H4 (cell line): ENCODE measurements at regions not wholly inside any gene's neighbourhood (a gene's known extent, or its start where the extent isn't known, plus 50 kb on each side); places are given as distances from the start of the nearest gene placed in this dataset.

Experiments used
- DNase-seq: peaks from one replicate; pipeline ENCODE4 v3.0.0-alpha.2; 2015; ENCODE audit warnings: low spot score

DNA sequence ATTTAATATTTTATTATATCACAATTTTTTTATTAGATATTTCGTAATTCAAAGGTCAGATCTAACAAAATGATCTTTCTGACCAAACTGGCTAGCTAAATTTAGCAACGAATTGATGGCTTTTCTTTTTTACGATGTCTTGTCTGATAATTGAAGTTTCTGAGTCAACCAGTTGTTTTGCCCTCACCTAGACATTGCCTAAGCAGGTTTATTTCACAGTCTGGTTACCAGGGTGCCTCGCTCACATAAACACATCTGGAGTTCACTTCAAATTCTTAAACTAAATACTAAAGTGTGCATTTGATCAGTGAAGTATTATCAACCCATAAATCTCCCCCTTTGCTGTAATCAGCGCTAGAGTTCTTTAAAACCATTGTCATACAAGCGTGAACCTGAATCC is 448.3 kb downstream of the TLE4 start:
- DNase-seq = no peak

DNA sequence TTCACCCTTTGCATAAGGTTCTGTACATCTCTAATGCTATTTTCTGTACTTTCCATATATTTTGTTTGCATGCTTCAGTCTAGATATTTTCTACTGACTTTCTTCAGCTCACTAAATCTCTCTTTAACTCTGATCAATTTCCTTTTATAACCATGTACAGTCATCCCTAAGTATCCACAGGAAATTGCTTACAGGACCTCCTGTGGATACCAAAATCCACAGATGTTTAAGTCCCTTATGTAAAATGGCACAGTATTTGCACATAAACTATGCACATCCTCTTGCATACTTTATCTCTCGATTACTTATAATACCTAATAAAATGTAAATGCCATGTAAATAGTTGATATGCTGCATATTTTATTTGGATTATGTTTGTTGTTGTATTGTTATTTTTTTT is 442.1 kb downstream of the TLE4 start:
- DNase-seq = no peak

DNA sequence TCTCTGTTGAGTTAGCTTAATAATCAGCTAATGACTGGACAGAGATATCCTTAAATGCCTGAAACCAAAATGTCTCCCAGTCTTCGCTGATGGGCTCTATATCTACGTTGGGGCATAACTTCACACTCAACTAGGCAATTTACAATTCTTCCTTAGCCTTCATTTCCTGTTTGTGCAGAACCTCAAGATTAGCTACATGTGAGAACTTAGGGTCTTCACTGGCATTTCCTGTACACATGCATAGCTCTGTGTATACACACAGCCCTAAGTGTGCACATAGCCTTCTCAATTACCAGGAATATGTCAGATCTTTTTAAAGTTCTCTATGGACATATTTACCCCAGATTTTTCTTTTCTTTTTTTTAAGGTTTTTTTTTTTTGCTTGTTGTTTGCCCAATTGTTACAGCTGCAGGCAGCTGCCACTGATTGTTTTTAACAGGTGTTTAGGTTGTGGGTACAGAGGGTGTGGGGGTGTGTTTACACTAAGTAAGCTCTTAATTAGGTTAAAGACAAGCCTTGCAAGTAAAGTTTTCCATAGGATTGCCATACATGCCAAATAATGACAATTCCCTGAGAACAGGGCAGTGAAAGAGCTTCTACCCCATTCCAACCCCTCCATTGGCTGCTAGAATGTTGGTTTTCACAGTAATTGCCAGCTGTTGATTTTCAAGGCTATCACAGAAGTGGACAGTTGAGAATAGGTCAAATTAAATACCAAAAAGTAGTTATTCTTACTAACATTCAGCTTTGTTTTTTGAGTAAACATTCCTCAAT is 441.0 kb downstream of the TLE4 start:
- no peak for DNase-seq

DNA sequence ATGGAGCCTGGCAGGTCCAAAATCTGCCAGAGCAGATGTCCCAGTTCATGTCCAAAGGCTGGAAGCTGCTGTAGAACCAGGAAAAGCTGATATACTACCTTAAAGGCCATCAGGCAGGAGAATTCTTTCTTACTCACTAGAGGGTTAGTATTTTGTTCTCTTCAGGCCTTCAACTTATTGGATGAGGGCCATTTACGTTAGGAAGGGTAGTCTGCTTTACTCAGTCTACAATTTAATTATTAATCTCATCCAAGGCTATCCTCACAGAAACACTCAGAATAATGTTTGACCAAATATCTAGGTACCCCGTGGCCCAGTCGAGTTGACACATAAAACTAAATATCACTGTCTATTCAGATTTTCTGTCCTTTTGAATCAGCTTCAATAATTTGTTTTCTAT is 437.4 kb downstream of the TLE4 start:
- DNase-seq = no peak

DNA sequence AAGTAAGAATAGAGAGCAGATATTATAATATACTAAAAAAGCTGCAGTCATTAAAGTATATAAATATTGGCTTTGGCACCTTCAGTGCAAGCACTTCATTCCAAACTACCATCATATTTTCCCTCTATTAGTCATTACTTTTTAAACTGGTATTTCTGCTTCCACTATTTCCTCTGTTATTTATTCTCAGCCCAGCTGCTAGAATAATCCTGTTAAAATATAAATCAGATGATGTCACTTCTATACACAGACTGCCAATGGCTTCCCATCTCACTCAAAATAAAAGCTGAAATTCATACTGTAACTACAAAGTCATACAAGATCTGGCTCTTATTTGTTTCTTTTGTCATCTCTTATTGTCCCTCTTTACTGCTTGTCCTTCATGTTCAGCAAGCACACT is 432.9 kb downstream of the TLE4 start:
- DNase-seq = no peak

DNA sequence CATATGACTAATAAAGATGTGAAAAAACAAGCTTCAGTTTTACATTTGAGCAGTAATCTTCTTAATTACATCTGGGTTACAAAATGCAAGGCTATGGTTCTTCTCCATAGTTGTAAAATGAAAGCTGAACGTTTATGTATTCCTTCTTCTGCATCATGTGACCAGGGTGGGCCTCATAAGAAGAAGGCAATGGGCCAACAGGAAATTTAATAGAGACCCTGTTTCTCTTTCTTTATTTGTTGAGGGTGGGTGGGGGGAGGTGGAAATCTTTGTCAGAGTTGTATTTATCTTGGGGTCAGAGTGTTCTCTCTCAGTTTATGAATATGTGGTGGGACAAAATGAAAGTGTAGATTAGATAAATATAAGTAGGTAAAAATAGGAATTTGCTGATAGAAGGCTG is 418.8 kb downstream of the TLE4 start:
- DNase-seq = no peak

DNA sequence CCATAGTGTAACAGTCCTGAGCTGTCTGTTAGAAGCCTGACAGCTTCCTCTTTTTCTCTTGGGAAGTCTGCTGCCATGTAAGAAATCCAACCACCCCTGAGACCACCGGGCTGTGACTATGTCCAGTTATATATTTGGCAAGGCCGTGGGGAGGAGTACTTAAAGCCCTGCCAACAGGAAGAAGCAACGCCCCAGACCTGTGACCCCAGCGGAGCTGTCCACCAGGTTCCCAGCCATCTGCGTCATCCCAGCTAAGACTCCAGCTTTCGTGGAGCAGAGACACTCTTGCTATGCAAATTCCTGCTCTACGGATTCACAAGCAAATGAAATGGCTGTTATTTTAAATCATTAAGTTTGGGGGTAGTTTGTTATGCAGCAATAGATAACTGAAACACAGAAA is 417.3 kb downstream of the TLE4 start:
- no peak for DNase-seq

DNA sequence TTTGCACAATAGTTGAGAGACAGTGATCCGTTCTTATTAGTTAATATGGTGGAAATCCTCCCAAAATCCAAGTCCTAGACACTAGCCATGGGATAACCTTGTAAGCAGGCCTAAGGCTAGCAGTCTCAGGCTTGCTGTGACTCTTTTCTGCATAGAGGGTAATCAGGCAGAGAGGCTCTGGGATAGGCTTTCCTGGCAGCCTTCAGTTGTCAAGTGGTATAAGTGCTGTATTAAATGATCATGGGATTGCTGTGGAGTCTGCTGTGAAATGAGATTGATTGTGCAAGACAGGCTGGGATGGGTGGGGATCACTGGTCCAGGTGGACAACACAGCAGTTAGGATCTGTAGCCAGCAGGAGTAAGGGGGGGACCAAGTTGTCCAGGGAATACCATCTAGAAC is 416.4 kb downstream of the TLE4 start:
- DNase-seq = no peak

DNA sequence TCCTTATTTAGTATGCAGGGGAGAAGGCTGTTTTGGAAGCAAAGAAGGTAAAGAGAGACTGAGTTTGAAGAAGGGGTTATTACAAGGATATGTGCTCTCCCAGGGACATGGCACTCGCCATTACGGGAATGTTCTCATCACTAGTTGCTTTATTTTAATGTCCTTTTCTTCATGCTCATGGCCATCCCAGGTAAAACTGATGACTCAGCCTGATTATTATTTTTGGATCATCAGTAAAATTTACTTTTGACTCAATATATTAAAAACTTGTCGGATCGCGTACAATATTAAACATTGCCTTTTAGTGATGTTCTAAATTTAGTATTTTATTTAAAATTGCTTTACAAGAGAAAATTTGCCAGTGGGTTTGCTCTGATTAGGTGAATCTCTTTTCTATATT is 414.7 kb downstream of the TLE4 start:
- no peak for DNase-seq

DNA sequence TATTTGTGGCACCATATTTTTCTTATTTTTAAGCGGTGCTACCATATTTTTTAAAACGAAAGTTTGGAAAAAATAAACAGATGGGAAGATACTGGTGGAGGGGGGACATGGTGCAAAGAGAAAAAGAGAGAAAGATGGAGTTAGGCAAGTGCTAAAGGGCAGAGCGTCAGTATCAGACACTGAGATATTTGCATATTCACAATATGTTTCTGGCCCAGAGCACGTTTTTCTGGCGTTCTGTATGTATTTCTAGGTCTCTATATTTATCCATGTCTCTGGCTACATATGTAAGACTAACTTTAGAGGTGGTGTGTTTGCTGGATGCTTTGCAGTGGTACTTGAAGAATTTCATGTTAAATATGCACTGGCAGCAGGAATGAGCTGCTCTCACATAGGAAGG is 414.0 kb downstream of the TLE4 start:
- no peak for DNase-seq

DNA sequence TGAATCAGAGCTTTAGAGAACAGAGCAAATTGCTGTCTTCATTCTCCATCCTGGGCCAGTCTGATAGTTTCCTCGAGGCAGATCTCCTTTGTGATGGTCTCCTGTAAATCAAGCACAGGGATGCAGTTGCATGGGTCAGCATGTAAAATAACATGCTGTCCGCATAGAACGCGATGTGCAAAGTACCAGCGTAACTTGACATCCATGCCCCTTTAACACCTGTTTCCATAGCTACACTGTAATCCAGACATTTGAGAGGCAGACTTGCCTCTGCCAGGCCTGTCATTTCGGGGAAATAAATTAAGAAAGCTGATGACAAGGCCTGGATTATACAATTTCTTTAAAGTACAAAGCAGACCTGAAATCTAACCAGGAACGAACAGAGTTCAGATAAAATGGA is 413.5 kb downstream of the TLE4 start:
- no peak for DNase-seq

DNA sequence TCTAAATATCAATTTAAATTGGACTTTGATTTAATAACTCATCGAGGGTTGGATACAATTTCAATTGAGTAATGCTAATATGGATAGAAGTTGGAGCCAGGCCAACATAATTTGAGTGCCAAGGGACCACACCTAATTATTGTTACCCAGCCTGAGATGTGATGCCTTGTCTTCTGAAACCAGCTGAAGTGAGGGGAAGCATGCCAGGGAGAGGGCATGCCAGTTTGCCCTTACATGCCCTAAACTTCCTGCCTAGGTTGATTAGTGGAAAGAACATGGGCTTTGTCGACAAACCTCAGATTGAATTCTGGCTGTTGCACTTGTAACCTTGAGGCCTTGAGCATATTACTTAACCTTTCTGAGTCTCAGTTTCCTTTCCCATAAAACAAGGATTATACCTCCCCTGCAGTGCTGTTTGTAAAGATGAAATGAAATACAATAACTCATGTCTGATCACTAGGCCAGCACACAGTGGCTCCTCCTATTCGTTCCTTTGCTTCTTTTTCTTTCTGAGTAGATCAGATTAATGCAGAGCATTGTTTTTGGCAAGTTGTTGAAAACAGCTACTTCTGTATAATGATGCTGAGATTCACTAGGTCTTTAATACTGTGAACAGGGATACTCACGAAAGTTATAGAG is 412.8 kb downstream of the TLE4 start:
- no peak for DNase-seq

DNA sequence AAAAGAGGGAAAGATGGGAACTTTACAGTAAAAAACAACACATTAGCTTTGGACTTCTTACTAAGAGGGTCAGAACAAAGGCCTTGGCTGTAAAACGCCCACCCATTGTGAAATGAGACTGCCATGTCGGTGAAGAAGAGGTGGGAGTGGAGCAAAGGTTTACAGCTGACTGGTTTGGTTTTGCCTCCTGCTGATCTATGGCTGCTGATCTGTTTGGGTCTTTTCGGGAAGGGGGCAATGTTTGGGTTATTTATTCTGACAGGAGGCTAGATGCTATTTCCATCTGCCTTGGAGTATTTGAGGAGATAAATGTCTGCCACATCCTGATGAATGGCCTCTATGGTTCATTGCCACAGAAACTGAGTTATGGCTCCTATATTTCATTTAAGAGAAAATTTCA is 408.7 kb downstream of the TLE4 start:
- DNase-seq = no peak

DNA sequence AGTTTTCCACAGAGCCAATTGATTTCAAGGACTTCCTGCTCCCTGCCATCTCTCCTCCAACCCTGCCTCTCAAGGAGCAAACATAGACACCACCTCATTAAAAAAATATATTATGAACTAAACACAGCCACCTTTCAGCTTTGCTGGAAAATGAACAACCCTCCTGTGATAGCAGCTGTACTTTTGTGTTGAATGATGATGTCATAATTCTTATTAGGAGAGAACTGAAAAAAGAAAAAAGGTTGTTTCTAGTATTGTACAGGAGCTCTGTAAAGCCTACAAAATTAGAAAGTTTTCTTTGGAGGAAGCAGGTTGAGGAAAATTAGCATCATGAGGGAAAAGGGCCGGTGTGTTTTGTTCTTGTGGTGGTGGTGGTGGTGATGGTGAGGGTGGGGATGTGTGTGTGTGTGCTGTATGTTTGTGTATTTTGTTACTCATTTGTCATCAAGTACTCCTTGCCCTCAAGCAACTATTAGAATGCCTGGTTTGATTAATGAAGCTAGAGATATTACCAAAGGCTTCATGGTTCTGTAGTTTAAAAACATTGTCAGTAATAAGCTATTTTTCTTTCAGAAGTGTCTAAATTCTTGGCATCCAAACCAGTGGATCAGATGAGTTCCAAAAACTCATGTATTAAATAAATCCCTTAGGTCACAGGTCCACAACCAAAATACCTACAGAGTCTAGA is 405.9 kb downstream of the TLE4 start:
- DNase-seq = no peak

DNA sequence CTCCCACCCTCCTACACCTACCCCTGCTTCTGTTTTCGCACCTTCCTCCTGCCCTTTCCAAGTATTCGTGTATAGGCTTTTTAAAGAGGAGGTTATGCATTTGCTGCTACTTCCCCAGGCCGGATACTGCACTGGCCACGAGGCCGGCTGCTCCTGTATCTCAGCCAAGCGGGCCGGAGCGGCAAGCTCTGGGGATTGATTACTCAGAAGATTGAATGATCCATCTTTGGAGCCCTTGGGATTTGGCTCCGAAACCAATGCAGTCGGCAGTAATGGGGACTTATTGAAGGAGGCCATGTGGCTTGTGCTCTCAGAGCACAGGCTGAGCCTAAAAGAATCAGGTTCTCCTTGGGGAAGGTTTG is 405.3 kb downstream of the TLE4 start:
- no peak for DNase-seq

DNA sequence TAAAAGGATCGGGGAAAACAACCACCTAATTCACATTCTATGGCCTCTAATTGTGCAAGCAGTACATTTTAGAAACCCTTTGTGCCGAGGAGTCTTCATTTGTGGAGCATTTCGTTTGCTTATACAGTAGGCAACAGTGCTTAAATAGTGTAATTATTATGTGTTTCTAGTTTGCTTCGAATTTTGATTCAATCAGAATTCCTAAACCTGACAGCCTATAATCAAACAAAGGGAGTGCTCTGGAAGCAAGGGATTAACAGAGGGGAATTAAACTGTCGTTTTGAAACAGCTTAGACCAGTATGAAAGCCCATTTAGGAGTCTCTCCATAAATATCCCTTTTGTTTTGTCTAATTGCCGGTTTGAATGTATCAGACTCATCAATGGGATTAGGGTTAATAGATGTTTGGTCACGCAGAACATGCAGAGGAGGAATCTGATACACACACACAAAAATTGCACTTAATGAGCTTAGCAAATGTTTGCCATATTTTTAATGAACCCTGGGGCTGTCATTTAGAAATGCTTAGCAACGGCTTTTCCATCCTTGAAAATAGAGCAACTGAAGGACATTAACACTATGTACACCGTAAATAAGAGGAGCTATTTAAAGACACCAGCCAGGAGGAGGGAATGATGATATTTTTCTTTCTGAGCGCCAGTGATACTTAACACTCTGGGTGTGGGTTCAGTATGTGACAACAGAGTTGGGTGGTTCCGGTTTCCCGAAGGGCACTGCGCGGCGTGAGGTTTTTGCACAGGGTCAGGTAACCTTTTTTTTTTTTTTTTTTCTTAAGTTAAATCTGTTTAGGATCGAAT is 404.7 kb downstream of the TLE4 start:
- DNase-seq = no peak

DNA sequence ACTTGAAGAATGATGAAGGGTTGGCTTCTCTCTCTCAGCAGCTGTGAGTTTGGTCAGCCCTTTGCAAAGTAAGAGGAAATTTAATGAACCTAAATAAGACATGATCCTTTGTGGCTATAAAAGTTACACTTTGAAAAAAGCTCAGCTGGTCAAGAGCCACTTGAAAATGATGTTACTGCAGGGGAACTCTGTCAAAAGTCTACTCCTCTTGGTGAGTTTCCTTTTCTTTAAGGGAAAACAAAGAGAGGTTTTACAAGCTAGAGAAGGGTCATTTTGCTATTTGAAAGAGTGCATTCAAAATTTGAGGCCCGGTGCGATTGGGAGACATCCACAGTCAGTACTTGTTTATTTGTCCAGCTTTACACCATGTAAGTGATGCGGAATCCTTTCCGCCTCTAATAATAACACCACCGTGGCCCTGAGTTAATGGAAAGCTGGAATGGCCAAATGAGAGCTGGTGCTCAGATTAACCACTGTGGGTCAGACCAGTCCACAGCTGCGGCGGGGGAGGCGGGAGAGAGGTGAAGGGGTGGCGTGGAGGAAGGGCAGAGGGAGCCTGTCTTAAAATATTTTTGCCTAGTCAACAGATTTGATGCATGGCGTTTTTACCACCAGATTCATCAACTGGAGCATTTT is 404.0 kb downstream of the TLE4 start:
- no peak for DNase-seq

DNA sequence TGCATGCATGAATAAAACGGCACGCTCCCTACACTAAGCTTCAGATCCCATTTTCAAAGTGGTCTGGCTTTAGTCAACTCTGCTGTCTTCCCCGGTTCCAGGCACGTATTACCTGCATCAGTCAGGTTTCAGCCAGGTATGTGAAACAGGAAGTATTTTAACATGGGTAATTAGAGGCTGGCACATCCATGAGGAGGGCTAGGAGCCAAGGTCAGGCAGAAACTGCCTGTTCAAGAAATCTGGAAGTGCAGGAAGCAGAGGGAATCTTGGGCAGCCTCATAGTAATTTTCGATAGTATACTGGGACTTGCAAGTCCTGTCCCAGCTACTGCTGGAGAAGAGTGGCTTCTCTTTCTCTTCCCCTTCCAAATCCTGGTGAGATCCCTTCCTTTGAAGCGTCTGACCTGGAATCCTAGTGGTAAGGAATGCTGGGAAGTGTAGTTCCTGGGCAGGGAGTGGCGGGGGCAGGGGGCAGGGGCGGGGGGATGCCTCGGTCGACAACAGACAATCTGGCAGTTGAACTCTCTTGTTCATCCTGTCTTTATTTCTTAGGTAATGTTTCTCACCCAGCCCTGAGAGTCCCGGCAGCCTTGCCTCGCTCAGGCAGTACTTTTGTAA is 403.1 kb downstream of the TLE4 start:
- DNase-seq = no peak

DNA sequence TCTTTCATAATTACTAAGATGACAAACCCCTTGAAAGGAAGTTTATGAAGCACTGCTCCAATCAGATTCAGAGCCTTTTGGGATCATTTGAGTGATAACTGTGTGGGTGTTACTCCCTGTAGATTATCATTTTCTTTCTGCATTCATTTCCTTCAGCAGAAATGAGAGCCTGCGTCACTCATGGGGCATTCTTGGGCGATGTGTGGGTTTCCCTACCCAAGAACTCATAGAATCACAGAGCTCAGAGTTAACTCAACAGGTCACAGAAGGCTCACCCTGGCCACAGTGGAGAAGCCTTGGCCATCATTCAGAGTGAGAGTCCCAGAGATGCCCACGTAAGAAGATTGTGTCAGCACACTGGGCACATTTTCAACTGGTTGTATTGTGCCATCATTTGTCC is 401.9 kb downstream of the TLE4 start:
- DNase-seq = no peak

DNA sequence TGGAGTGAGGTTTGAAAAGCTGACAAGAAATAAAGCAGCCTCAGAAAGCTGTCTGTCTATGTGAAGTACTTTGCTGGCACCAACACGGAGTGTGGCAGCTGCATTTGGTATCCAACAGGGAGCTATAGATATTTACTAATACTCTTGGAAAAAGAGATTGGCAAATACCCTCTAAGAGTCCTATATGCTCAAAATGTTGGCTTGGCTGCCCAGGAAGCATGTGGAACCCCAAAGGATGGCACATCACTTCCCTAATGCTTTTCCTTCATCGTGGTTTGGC is 398.3 kb downstream of the TLE4 start:
- no peak for DNase-seq

DNA sequence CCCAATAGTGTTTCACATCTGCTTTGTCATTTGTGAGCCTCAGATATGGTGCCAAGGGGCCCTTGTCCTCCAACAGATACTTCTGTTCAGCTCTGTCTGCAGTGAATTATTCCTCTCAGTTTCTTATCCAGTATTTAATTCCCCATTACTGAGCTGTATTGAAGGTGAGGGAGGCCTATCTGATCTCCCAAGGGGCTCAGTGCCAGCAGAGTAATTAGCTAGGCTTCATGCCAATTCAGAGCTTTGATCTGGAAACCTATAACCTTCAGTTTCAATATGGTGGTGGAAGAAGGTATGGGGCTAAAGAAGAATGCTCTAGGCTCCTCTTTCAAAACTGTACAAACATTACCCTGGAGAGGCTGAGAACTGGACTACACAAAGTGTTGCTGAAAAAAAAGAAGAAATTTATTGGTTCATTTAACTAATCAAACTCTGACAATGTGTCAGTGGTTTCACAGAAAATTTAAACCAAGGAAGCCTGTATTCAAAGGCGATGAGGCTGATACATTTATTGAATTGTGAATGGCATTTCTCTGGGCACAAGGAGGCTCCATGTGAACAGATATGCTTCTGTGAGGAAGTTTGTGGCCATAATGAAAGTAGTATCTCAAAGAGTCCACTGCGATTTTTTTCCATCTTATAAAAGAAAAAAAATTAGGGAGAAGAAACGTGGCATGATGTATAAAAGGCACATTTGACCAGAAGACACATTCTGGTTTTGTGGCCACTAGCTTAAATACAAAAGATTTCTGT is 397.8 kb downstream of the TLE4 start:
- DNase-seq = no peak
